Adrenal gland (tissue), 9 donors: ENCODE measurements at regions not wholly inside any gene's neighbourhood (a gene's known extent, or its start where the extent isn't known, plus 50 kb on each side); places are given as distances from the start of the nearest gene placed in this dataset.

Experiments
- DNase-seq, 7 donors: peaks; one replicate each; pipeline ENCODE4 v3.0.0-alpha.2; 2019 to 2020
- H3K27ac ChIP-seq, 5 donors: fragments of 200-600 bp; sonication (generic) in 4 of 5; 1 replicate in 3 of 5; 2 replicates in 2 of 5; pipeline versions ENCODE4 v1.5.1 to v1.8.0; 2016 to 2020; ENCODE audit warnings: mild to moderate bottlenecking in 1 of 5
- H3K27me3 ChIP-seq: fragments of 200-600 bp; 2 replicates; pipeline ENCODE4 v1.8.0; 2021
- H3K36me3 ChIP-seq, 2 donors: fragments of 200-600 bp; replicated peaks in 1 of 2; 1 replicate in 1 of 2; 2 replicates in 1 of 2; pipeline versions ENCODE4 v1.5.1 to v1.8.0; 2018 to 2022
- H3K4me1 ChIP-seq, 2 donors: fragments of 200-600 bp; replicated peaks in 1 of 2; 1 replicate in 1 of 2; 2 replicates in 1 of 2; pipeline versions ENCODE4 v1.5.1 to v1.8.0; 2018 to 2021
- H3K4me3 ChIP-seq, 4 donors: fragments of 200-600 bp; sonication (generic) in 3 of 4; one replicate each; pipeline ENCODE4 v1.5.1; 2016 to 2018
- H3K9me3 ChIP-seq, 3 donors: fragments of 200-600 bp; sonication (generic) in 1 of 3; replicated peaks in 1 of 3; 1 replicate in 2 of 3; 2 replicates in 1 of 3; pipeline versions ENCODE4 v1.5.1 to v1.8.0; 2016 to 2021
- POLR2A ChIP-seq, 2 donors: fragments of 450-650 bp; IDR thresholded peaks; one replicate each; pipeline ENCODE4 v1.6.1; 2017; ENCODE audit warnings: antibody characterized with exemption in 2 of 2, mild to moderate bottlenecking in 2 of 2, moderate library complexity in 1 of 2
- WGBS, 4 donors: extraction: QIAGEN DNeasy Blood & Tissue Kit in 2 of 4; methylation state at CpG; one replicate each; pipeline versions ENCODE4 v1.1.5 to v1.1.7; 2013 to 2017; 5-methylcytosine and 5-hydroxymethylcytosine counted together
- intact Hi-C, 2 donors: fragments of 100-400 bp; cut with DNase I; formaldehyde crosslinking; loops; one replicate each; pipeline versions ENCODE4 v1.14.1 to v1.15.0; 2022 to 2023
- TF ChIP-seq, protein P1 (sequence below), 6 experiments: fragments of 450-650 bp in 4 of 6; fragments of 200-600 bp in 2 of 6; sonication (generic) in 1 of 6; IDR thresholded peaks; 1 replicate in 5 of 6; 2 replicates in 1 of 6; pipeline versions ENCODE4 v1.5.1 to v1.8.0; 2016 to 2021; ENCODE audit warnings: antibody characterized with exemption in 6 of 6, mild to moderate bottlenecking in 2 of 6, moderate library complexity in 1 of 6
- donor health status: healthy with polysubstance abuse.
- donor health status: Bipolar disorder and iron deficiency.
- donor health status: DM: yes; HTN: yes; CAD: no.
- donor health status: DM: no; HTN: no; CAD: no.
- donor health status: DM: no; HTN: no; CAD: no.

DNA sequence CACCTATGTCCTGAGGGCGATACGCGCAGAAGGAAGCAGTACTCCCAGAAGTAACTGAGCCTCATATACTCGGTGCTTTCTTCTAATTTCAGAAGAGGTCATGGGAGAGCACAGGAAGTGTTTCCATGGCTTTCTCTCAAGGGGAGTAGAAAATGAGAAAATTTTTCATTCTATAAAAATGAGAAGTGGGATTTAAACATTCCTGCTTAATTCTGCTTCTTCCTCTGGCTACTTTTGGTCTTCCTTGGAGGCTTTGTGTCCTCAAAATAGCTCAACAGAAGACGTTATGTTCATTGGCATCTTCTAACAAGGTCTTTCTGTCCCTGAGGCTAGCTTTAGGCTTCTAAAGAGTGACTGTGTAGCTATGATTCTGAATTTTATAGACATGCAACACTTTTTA lies 497.0 kb downstream of the TDRD15 start:
- Histone ChIP-seq H3K4me3 (no peak overlapping the region), H3K4me1 (no peaks in the 10 kb centered on the region), H3K36me3 (no peaks in the 10 kb centered on the region), H3K27me3 (no peaks in the 10 kb centered on the region), H3K9me3 (no peaks in the 10 kb centered on the region), H3K27ac (no peak overlapping the region)
- DNase-seq: no peak
- intact Hi-C loops: no loop called here
- TF ChIP-seq, protein P1, sequence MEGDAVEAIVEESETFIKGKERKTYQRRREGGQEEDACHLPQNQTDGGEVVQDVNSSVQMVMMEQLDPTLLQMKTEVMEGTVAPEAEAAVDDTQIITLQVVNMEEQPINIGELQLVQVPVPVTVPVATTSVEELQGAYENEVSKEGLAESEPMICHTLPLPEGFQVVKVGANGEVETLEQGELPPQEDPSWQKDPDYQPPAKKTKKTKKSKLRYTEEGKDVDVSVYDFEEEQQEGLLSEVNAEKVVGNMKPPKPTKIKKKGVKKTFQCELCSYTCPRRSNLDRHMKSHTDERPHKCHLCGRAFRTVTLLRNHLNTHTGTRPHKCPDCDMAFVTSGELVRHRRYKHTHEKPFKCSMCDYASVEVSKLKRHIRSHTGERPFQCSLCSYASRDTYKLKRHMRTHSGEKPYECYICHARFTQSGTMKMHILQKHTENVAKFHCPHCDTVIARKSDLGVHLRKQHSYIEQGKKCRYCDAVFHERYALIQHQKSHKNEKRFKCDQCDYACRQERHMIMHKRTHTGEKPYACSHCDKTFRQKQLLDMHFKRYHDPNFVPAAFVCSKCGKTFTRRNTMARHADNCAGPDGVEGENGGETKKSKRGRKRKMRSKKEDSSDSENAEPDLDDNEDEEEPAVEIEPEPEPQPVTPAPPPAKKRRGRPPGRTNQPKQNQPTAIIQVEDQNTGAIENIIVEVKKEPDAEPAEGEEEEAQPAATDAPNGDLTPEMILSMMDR (IDR thresholded peaks at IDR 0.05): no peak
- TF ChIP-seq POLR2A (IDR thresholded peaks at IDR 0.05): no peak
- WGBS, 4 donors: 69 to 77% (median 70%) methylated on average over 5 of the region's 5 CpGs

DNA sequence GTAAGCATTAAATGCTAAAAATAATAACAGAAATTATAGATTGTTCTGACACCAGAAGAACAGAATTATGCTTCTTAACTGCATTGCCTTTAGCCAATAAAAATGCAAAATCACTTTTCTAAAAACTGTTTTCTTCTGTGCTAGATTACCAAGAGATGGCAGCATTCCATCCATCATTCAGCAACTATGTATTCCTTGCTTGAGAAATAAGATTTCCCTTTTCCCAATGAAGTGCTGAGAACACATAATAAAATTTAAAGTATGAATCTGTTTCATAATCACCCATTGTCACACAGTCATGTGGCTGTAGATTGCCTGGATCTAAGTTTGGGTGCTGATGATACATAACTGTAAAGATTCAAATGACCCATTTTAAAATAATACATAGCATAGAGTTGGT lies 504.2 kb downstream of the TDRD15 start:
- Histone ChIP-seq H3K36me3 (no peaks in the 10 kb centered on the region), H3K4me1 (no peaks in the 10 kb centered on the region), H3K4me3 (no peak overlapping the region), H3K27me3 (no peaks in the 10 kb centered on the region), H3K27ac (no peak overlapping the region), H3K9me3 (no peaks in the 10 kb centered on the region)
- TF ChIP-seq, protein P1 (IDR thresholded peaks at IDR 0.05): no peak
- no peak for TF ChIP-seq POLR2A (IDR thresholded peaks at IDR 0.05)
- no peak for DNase-seq
- intact Hi-C loops: no loop called here

DNA sequence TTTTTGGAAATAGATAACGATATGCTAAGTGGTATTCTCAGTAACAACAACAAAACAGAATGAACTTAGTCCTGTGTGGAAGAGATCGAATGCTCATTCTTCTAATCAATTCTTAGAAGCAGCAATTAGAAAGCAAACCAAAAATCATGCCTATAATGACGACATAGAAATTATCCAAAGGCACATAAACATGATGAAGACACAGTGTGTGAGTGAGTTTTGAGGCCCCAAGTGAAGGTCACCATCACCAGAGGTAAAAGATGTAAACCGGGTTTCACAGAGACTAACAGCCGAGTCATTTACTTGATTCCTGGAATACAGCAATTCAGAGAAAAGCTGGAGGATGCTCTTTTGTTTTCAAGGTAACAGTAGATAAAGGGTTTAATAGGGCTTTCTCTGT lies 509.2 kb downstream of the TDRD15 start:
- DNase-seq: no peak
- Histone ChIP-seq H3K4me1 (no peaks in the 10 kb centered on the region), H3K36me3 (no peaks in the 10 kb centered on the region), H3K27me3 (no peaks in the 10 kb centered on the region), H3K27ac (peak overlapping the region in 1 of 5 donors; percentile 31), H3K9me3 (no peaks in the 10 kb centered on the region), H3K4me3 (no peak overlapping the region)
- WGBS, 4 donors: 54 to 64% (median 61%) methylated on average over 5 of the region's 5 CpGs
- intact Hi-C loops: no loop called here
- TF ChIP-seq POLR2A (IDR thresholded peaks at IDR 0.05): no peak
- TF ChIP-seq, protein P1 (IDR thresholded peaks at IDR 0.05): no peak

DNA sequence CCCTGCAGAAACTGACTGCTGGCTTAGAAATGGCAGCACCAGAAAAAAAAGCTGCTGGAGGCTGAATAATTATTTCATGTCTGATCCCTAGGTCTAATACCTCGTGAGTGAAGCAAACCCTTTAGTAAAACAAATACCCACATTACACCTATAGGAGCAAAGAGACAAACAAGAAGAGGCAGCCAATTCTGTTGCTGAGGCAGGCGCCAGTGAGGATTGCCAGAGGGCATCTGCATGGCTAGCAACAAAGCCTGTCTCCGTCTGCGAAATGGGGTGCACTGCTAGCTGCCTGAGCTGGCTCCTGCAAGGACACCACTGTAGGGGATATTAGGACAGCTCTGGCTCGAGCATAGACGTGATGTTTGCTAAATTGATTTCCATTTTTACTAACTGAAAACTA lies 509.7 kb downstream of the TDRD15 start:
- Histone ChIP-seq H3K9me3 (no peaks in the 10 kb centered on the region), H3K4me3 (no peak overlapping the region), H3K27me3 (no peaks in the 10 kb centered on the region), H3K36me3 (no peaks in the 10 kb centered on the region), H3K27ac (peak overlapping the region in 1 of 5 donors; percentile 31), H3K4me1 (no peaks in the 10 kb centered on the region)
- peak in 3 of 7 donors; percentile 24 to 87 (median 24) for DNase-seq
- no peak for TF ChIP-seq POLR2A (IDR thresholded peaks at IDR 0.05)
- TF ChIP-seq, protein P1 (IDR thresholded peaks at IDR 0.05): no peak
- intact Hi-C loops: no loop called here
- WGBS, 4 donors: 46 to 57% (median 51%) methylated on average over 6 of the region's 6 CpGs
